ENCODE measurements at regions not wholly inside any gene's neighbourhood (a gene's known extent, or its start where the extent isn't known, plus 50 kb on each side); places are given as distances from the start of the nearest gene placed in this dataset.

- POLR2A ChIA-PET: no interaction called here
- CTCF ChIA-PET: no interaction called here
- no peak for DNase-seq (ENCODE audit: extremely low spot score)
- no peak for TF ChIP-seq CTBP1 (IDR thresholded peaks at IDR 0.05; ENCODE audit: borderline replicate concordance)
- no peak for TF ChIP-seq HDGF (IDR thresholded peaks at IDR 0.05; ENCODE audit: borderline replicate concordance)
- no peak for TF ChIP-seq FOXA1 (IDR thresholded peaks at IDR 0.05)
- TF ChIP-seq ZNF384 (IDR thresholded peaks at IDR 0.05): no peak
- TF ChIP-seq BHLHE40 (IDR thresholded peaks at IDR 0.05; ENCODE audit: borderline replicate concordance): no peak
- no peak for TF ChIP-seq SUZ12 (IDR thresholded peaks at IDR 0.05)
- no peak for TF ChIP-seq ELF4 (IDR thresholded peaks at IDR 0.05)
- TF ChIP-seq FOXM1 (IDR thresholded peaks at IDR 0.05; ENCODE audit: borderline replicate concordance): no peak
- TF ChIP-seq PKNOX1 (IDR thresholded peaks at IDR 0.05): no peak
- TF ChIP-seq TARDBP (IDR thresholded peaks at IDR 0.05): no peak
- no peak for TF ChIP-seq NFRKB (IDR thresholded peaks at IDR 0.05)
Measured at GRCh38 chr6:99066044-99066443, 118.3 kb upstream of the FBXL4 start.

- POLR2A ChIA-PET: no interaction called here
- TF ChIP-seq FOXM1 (IDR thresholded peaks at IDR 0.05; ENCODE audit: borderline replicate concordance) (no peak), LEF1 (IDR thresholded peaks at IDR 0.05; ENCODE audit: borderline replicate concordance) (no peak), PKNOX1 (IDR thresholded peaks at IDR 0.05) (no peak), SUZ12 (IDR thresholded peaks at IDR 0.05) (no peak), FOXA1 (IDR thresholded peaks at IDR 0.05) (no peak), HDGF (IDR thresholded peaks at IDR 0.05; ENCODE audit: borderline replicate concordance) (no peak), L3MBTL2 (conservative IDR thresholded peaks at IDR 0.05) (no peak), ARNT (IDR thresholded peaks at IDR 0.05) (no peak)
- no peak for DNase-seq (ENCODE audit: extremely low spot score)
- CTCF ChIA-PET: no interaction called here
Measured at GRCh38 chr6:99064834-99065233, 117.1 kb upstream of the FBXL4 start.

- POLR2A ChIA-PET: no interaction called here
- no peak for DNase-seq (ENCODE audit: extremely low spot score)
- CTCF ChIA-PET: no interaction called here
- no peak for TF ChIP-seq PKNOX1 (IDR thresholded peaks at IDR 0.05)
- no peak for TF ChIP-seq NFRKB (IDR thresholded peaks at IDR 0.05)
- no peak for TF ChIP-seq CTBP1 (IDR thresholded peaks at IDR 0.05; ENCODE audit: borderline replicate concordance)
- TF ChIP-seq FOXK2 (IDR thresholded peaks at IDR 0.05): no peak
- TF ChIP-seq HDGF (IDR thresholded peaks at IDR 0.05; ENCODE audit: borderline replicate concordance): no peak
- TF ChIP-seq L3MBTL2 (conservative IDR thresholded peaks at IDR 0.05): no peak
- no peak for TF ChIP-seq TARDBP (IDR thresholded peaks at IDR 0.05)
- TF ChIP-seq BHLHE40 (IDR thresholded peaks at IDR 0.05; ENCODE audit: borderline replicate concordance): no peak
- TF ChIP-seq ARNT (IDR thresholded peaks at IDR 0.05): no peak
- no peak for TF ChIP-seq ELF4 (IDR thresholded peaks at IDR 0.05)
- TF ChIP-seq LEF1 (IDR thresholded peaks at IDR 0.05; ENCODE audit: borderline replicate concordance): no peak
Measured at GRCh38 chr6:99036672-99037071, 88.9 kb upstream of the FBXL4 start.

GRCh38 chr6:99032396-99032795, 84.7 kb upstream of the FBXL4 start:
- DNase-seq (ENCODE audit: extremely low spot score): no peak
- TF ChIP-seq BHLHE40 (IDR thresholded peaks at IDR 0.05; ENCODE audit: borderline replicate concordance): no peak
- no peak for TF ChIP-seq CTBP1 (IDR thresholded peaks at IDR 0.05; ENCODE audit: borderline replicate concordance)
- no peak for TF ChIP-seq ZNF384 (IDR thresholded peaks at IDR 0.05)
- no peak for TF ChIP-seq L3MBTL2 (conservative IDR thresholded peaks at IDR 0.05)
- TF ChIP-seq LEF1 (IDR thresholded peaks at IDR 0.05; ENCODE audit: borderline replicate concordance): no peak
- TF ChIP-seq NFRKB (IDR thresholded peaks at IDR 0.05): no peak
- TF ChIP-seq ARNT (IDR thresholded peaks at IDR 0.05): no peak
- TF ChIP-seq FOXA1 (IDR thresholded peaks at IDR 0.05): no peak
- TF ChIP-seq HDGF (IDR thresholded peaks at IDR 0.05; ENCODE audit: borderline replicate concordance): no peak
- no peak for TF ChIP-seq SP1 (IDR thresholded peaks at IDR 0.05)
- TF ChIP-seq FOXK2 (IDR thresholded peaks at IDR 0.05): no peak
- no peak for TF ChIP-seq FOXM1 (IDR thresholded peaks at IDR 0.05; ENCODE audit: borderline replicate concordance)
- no peak for TF ChIP-seq TARDBP (IDR thresholded peaks at IDR 0.05)
- no peak for TF ChIP-seq SUZ12 (IDR thresholded peaks at IDR 0.05)
- TF ChIP-seq PKNOX1 (IDR thresholded peaks at IDR 0.05): no peak
- ChIA-PET POLR2A (no interaction called here), CTCF (no interaction called here)

- TF ChIP-seq L3MBTL2 (conservative IDR thresholded peaks at IDR 0.05) (no peak), PKNOX1 (IDR thresholded peaks at IDR 0.05) (no peak), LEF1 (IDR thresholded peaks at IDR 0.05; ENCODE audit: borderline replicate concordance) (no peak)
- CTCF ChIA-PET: no interaction called here
- POLR2A ChIA-PET: no interaction called here
- DNase-seq (ENCODE audit: extremely low spot score): no peak
Measured at GRCh38 chr6:99031957-99032356, 84.2 kb upstream of the FBXL4 start.

GRCh38 chr6:99030915-99031314, 83.2 kb upstream of the FBXL4 start:
- no peak for DNase-seq (ENCODE audit: extremely low spot score)
- TF ChIP-seq BHLHE40 (IDR thresholded peaks at IDR 0.05; ENCODE audit: borderline replicate concordance) (no peak), PKNOX1 (IDR thresholded peaks at IDR 0.05) (no peak), HDGF (IDR thresholded peaks at IDR 0.05; ENCODE audit: borderline replicate concordance) (no peak), TARDBP (IDR thresholded peaks at IDR 0.05) (no peak), FOXM1 (IDR thresholded peaks at IDR 0.05; ENCODE audit: borderline replicate concordance) (no peak), ELF4 (IDR thresholded peaks at IDR 0.05) (no peak), NFRKB (IDR thresholded peaks at IDR 0.05) (no peak), LEF1 (IDR thresholded peaks at IDR 0.05; ENCODE audit: borderline replicate concordance) (no peak), CTBP1 (IDR thresholded peaks at IDR 0.05; ENCODE audit: borderline replicate concordance) (no peak), ARNT (IDR thresholded peaks at IDR 0.05) (no peak), ZNF384 (IDR thresholded peaks at IDR 0.05) (no peak), L3MBTL2 (conservative IDR thresholded peaks at IDR 0.05) (no peak), SP1 (IDR thresholded peaks at IDR 0.05) (no peak), FOXK2 (IDR thresholded peaks at IDR 0.05) (no peak), FOXA1 (IDR thresholded peaks at IDR 0.05) (no peak), SUZ12 (IDR thresholded peaks at IDR 0.05) (no peak)
- ChIA-PET CTCF (no interaction called here), POLR2A (no interaction called here)
